Astrocyte of the spinal cord (primary cell): ENCODE measurements at regions not wholly inside any gene's neighbourhood (a gene's known extent, or its start where the extent isn't known, plus 50 kb on each side); places are given as distances from the start of the nearest gene placed in this dataset.
A peak's percentile ranks its signal among the peaks of the same experiment; 100 is the strongest.

Experiments
- DNase-seq: peaks from one replicate; pipeline ENCODE4 v3.0.0; 2011; ENCODE audit warnings: low read depth, low spot score
- H3K4me3 ChIP-seq: 2 replicates; pipeline ENCODE4 v1.5.1; 2011; ENCODE audit warnings: low read depth, mild to moderate bottlenecking, low read length, moderate library complexity
- CTCF ChIP-seq: IDR thresholded peaks from 2 replicates; pipeline ENCODE4 v1.5.1; 2012; ENCODE audit warnings: low read depth, mild to moderate bottlenecking, low read length, inconsistent platforms
- in situ Hi-C: cut with HindIII; loops from 2 replicates; pipeline ENCODE4 v1.10.0; 2017; ENCODE audit warnings: low sequenced_read_pairs

GRCh38 chr18:10065296-10065695 lies 151.5 kb downstream of the VAPA start:
- in situ Hi-C loops = no loop called here
- no peak overlapping the region for H3K4me3 ChIP-seq
- TF ChIP-seq CTCF = no peak
- DNase-seq = no peak

- in situ Hi-C loops = no loop called here
- TF ChIP-seq CTCF = no peak
- DNase-seq = no peak
- no peak overlapping the region for H3K4me3 ChIP-seq
These were observed 154.1 kb downstream of the VAPA start for GRCh38 chr18:10067670-10068659.

- H3K4me3 ChIP-seq = no peak overlapping the region
- TF ChIP-seq CTCF = no peak
- no peak for DNase-seq
- in situ Hi-C loops = no loop called here
These were observed 155.2 kb downstream of the VAPA start for GRCh38 chr18:10068766-10069567.

- DNase-seq = peak; percentile 28
- TF ChIP-seq CTCF = no peak
- H3K4me3 ChIP-seq = no peak overlapping the region
- in situ Hi-C loops = no loop called here
These were observed 156.8 kb downstream of the VAPA start for GRCh38 chr18:10070561-10071000.

GRCh38 chr18:10072671-10073175 lies 158.9 kb downstream of the VAPA start:
- peak; percentile 50 for DNase-seq
- TF ChIP-seq CTCF = no peak
- in situ Hi-C loops = no loop called here
- no peak overlapping the region for H3K4me3 ChIP-seq

GRCh38 chr18:10074110-10074509 lies 160.3 kb downstream of the VAPA start:
- no peak for TF ChIP-seq CTCF
- in situ Hi-C loops = no loop called here
- no peak for DNase-seq
- no peak overlapping the region for H3K4me3 ChIP-seq
